ENCODE measurements at regions not wholly inside any gene's neighbourhood (a gene's known extent, or its start where the extent isn't known, plus 50 kb on each side); places are given as distances from the start of the nearest gene placed in this dataset.

- no peak for TF ChIP-seq EZH2 (IDR thresholded peaks at IDR 0.05)
- no peak for TF ChIP-seq CTCF (IDR thresholded peaks at IDR 0.05)
These were observed 54.3 kb upstream of the TCF21 start for GRCh38 chr6:133834472-133835170.

Data from neural progenitor cell (in vitro differentiated cells).